Ovary (tissue), 7 donors: ENCODE measurements at regions not wholly inside any gene's neighbourhood (a gene's known extent, or its start where the extent isn't known, plus 50 kb on each side); places are given as distances from the start of the nearest gene placed in this dataset.
"Not testable (repeated sequence)": the region's sequence is repeated elsewhere in the genome, so short reads cannot be mapped to it uniquely, and the experiment has no call there.

Experiments used
- DNase-seq, 5 donors: peaks; one replicate each; pipeline ENCODE4 v3.0.0-alpha.2; 2019 to 2020
- H3K27ac ChIP-seq, 2 donors: fragments of 200-600 bp; one replicate each; pipeline versions ENCODE4 v1.5.1 to v1.8.0; 2019 to 2022
- H3K27me3 ChIP-seq: fragments of 200-600 bp; one replicate; pipeline ENCODE4 v1.8.0; 2022
- H3K36me3 ChIP-seq: fragments of 200-600 bp; sonication (generic); one replicate; pipeline ENCODE4 v1.5.1; 2019
- H3K4me1 ChIP-seq: one replicate; pipeline ENCODE4 v1.8.1; 2013; ENCODE audit warnings: mild to moderate bottlenecking, moderate library complexity; ENCODE audit not compliant: insufficient read depth
- H3K4me3 ChIP-seq: fragments of 200-600 bp; sonication (generic); one replicate; pipeline ENCODE4 v1.5.1; 2017
- H3K9me3 ChIP-seq, 2 donors: fragments of 200-600 bp in 1 of 2; sonication (generic) in 1 of 2; one replicate each; pipeline versions ENCODE4 v1.5.1 to v1.8.1; 2013 to 2019; ENCODE audit warnings: mild to moderate bottlenecking in 1 of 2, moderate library complexity in 1 of 2
- EP300 ChIP-seq: sonication (generic); formaldehyde crosslinking; IDR thresholded peaks from one replicate; pipeline ENCODE4 v1.6.1; 2017; ENCODE audit warnings: antibody characterized with exemption
- POLR2A ChIP-seq: fragments of 450-650 bp; IDR thresholded peaks from one replicate; pipeline ENCODE4 v1.6.1; 2017; ENCODE audit warnings: antibody characterized with exemption, mild to moderate bottlenecking, moderate library complexity
- WGBS, 3 donors: extraction: QIAGEN DNeasy Blood & Tissue Kit in 1 of 3; methylation state at CpG; one replicate each; pipeline versions ENCODE4 v1.1.5 to v1.1.7; 2013 to 2017; 5-methylcytosine and 5-hydroxymethylcytosine counted together
- intact Hi-C, 4 donors: fragments of 100-400 bp; cut with DNase I; formaldehyde crosslinking; loops; one replicate each; pipeline versions ENCODE4 v1.11.0 to v1.15.1; 2022 to 2023
- TF ChIP-seq, protein P1 (sequence below), 3 donors: fragments of 450-650 bp in 2 of 3; fragments of 200-600 bp in 1 of 3; IDR thresholded peaks; one replicate each; pipeline versions ENCODE4 v1.5.1 to v1.8.0; 2016 to 2022; ENCODE audit warnings: antibody characterized with exemption in 3 of 3, mild to moderate bottlenecking in 1 of 3
- donor health status: DM: no; HTN: no; CAD: no; lungs with moderate emphysema.
- donor health status: DM: no; HTN: no; CAD: no.
- donor health status: Bipolar disorder and iron deficiency.
- donor health status: DM: no; HTN: no; CAD: no.
- donor health status: DM: yes; HTN: yes; CAD: no.

GRCh38 chr2:14480906-14481305 is 151.6 kb upstream of the LRATD1 start:
- Histone ChIP-seq H3K4me1 (no peaks in the 10 kb centered on the region), H3K36me3 (no peaks in the 10 kb centered on the region), H3K27me3 (no peaks in the 10 kb centered on the region), H3K4me3 (no peak overlapping the region), H3K27ac (no peak overlapping the region), H3K9me3 (no peaks in the 10 kb centered on the region)
- DNase-seq, result no peak
- TF ChIP-seq, protein P1, sequence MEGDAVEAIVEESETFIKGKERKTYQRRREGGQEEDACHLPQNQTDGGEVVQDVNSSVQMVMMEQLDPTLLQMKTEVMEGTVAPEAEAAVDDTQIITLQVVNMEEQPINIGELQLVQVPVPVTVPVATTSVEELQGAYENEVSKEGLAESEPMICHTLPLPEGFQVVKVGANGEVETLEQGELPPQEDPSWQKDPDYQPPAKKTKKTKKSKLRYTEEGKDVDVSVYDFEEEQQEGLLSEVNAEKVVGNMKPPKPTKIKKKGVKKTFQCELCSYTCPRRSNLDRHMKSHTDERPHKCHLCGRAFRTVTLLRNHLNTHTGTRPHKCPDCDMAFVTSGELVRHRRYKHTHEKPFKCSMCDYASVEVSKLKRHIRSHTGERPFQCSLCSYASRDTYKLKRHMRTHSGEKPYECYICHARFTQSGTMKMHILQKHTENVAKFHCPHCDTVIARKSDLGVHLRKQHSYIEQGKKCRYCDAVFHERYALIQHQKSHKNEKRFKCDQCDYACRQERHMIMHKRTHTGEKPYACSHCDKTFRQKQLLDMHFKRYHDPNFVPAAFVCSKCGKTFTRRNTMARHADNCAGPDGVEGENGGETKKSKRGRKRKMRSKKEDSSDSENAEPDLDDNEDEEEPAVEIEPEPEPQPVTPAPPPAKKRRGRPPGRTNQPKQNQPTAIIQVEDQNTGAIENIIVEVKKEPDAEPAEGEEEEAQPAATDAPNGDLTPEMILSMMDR (IDR thresholded peaks at IDR 0.05), result no peak
- TF ChIP-seq EP300 (no peak), POLR2A (no peak)
- intact Hi-C loops, result loop anchor here in 1 of 4 donors (10.0 kb wide), 1 partner anchor 1134 kb away; no protein-coding TSS in a partner anchor
- WGBS, 3 donors, result 75 to 89% (median 84%) methylated on average over 1 of the region's 1 CpG

DNA sequence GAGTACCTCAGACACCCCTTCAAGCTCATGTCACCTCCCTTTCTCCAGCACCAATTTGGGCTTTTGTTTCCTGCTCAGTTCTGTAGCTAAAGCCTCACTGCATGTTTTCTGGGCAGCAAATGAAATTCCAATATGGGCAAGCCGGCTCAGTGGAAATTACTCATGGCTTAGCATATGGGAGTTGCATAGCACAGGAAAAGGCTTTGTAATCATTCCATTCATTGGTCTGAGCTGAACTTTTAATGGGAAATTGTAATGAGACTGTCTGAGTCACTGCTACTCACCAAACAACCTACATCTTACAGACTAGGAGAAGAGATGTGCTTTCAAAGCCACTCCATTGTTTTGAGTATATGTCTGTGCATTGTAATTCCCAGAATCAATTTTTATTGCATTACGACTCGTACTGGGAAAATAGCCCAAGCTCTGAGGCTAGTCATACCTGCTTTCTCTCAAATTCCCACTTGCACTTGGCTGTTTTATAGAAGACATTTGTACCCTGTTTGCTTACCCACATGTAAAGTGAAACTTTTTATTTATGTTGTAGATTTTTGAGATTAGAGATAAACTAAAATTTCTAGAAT is 139.5 kb upstream of the LRATD1 start:
- H3K27me3 ChIP-seq, result no peaks in the 10 kb centered on the region
- intact Hi-C loops, result no loop called here
- H3K36me3 ChIP-seq, result no peaks in the 10 kb centered on the region
- no peak overlapping the region for H3K4me3 ChIP-seq
- H3K4me1 ChIP-seq, result no peaks in the 10 kb centered on the region
- H3K9me3 ChIP-seq, result no peaks in the 10 kb centered on the region
- H3K27ac ChIP-seq, result no peak overlapping the region
- DNase-seq, result no peak
- WGBS, 3 donors, result 84 to 85% (median 84%) methylated on average over 3 of the region's 3 CpGs
- TF ChIP-seq, protein P1 (IDR thresholded peaks at IDR 0.05), result no peak
- TF ChIP-seq EP300, result no peak
- no peak for TF ChIP-seq POLR2A

- intact Hi-C loops, result no loop called here
Measured at GRCh38 chr2:14494759-14495158, 137.8 kb upstream of the LRATD1 start.

DNA sequence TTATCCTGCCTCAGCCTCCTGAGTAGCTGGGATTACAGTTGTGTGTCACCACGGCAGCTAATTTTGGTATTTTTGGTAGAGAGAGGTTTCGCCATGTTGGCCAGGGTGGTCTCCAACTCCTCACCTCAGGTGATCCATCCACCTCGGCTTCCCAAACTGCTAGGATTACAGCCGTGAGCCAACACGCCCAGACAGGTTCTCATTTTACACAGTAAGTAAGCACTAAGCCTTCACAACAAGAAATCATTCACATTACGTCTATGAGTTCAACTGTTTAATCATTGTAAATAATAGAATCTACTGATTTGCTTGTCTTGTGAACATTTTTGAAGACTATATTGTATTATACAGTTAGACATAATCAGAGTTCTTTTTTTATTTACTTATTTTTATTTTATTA is 131.5 kb upstream of the LRATD1 start:
- no peaks in the 10 kb centered on the region for H3K4me1 ChIP-seq
- no peak for DNase-seq

More at GRCh38 chr2:14494759-14495158, 137.8 kb upstream of the LRATD1 start:
- Histone ChIP-seq H3K4me3 (no peak overlapping the region), H3K4me1 (no peaks in the 10 kb centered on the region), H3K9me3 (no peaks in the 10 kb centered on the region), H3K36me3 (no peaks in the 10 kb centered on the region), H3K27ac (no peak overlapping the region), H3K27me3 (no peaks in the 10 kb centered on the region)
- WGBS, 3 donors, result 68 to 84% (median 76%) methylated on average over 1 of the region's 1 CpG
- no peak for DNase-seq
- TF ChIP-seq, protein P1 (IDR thresholded peaks at IDR 0.05), result no peak
- TF ChIP-seq POLR2A, result no peak

DNA sequence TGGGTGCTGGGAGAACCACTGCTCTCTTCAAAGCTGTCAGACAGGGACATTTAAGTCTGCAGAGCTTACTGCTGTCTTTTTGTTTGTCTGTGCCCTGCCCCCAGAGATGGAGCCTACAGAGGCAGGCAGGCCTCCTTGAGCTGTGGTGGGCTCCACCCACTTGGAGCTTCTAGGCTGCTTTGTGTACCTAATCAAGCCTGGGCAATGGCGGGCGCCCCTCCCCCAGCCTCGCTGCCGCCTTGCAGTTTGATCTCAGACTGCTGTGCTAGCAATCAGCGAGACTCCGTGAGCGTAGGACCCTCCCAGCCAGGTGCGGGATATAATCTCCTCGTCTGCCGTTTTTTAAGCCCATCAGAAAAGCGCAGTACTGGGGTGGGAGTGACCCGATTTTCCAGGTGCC is 125.6 kb upstream of the LRATD1 start:
- H3K27me3 ChIP-seq, H3K27ac ChIP-seq, H3K9me3 ChIP-seq, intact Hi-C loops, DNase-seq, H3K36me3 ChIP-seq, H3K4me1 ChIP-seq, H3K4me3 ChIP-seq: not testable (repeated sequence)
- 92 to 94% (median 93%) methylated on average over 12 of the region's 12 CpGs for WGBS, 3 donors

More for the DNA sequence above, 131.5 kb upstream of the LRATD1 start:
- Histone ChIP-seq H3K27ac (no peak overlapping the region), H3K9me3 (no peaks in the 10 kb centered on the region), H3K36me3 (no peaks in the 10 kb centered on the region), H3K4me3 (no peak overlapping the region), H3K27me3 (no peaks in the 10 kb centered on the region)
- intact Hi-C loops, result no loop called here
- 90 to 95% (median 92%) methylated on average over 6 of the region's 6 CpGs for whole genome bisulfite sequencing, 3 donors
- TF ChIP-seq POLR2A (no peak), EP300 (no peak)
- TF ChIP-seq, protein P1 (IDR thresholded peaks at IDR 0.05), result no peak
